ENCODE measurements at regions not wholly inside any gene's neighbourhood (a gene's known extent, or its start where the extent isn't known, plus 50 kb on each side); places are given as distances from the start of the nearest gene placed in this dataset.

GRCh38 chr11:15575409-15575808 lies 460.7 kb downstream of the INSC start:
- CTCF ChIA-PET, result no interaction called here

GRCh38 chr11:15576769-15577168 lies 462.0 kb downstream of the INSC start:
- Mint-ChIP-seq H3K4me1 (no peaks in the 10 kb centered on the region), H3K4me3 (no peak overlapping the region), H3K36me3 (no peaks in the 10 kb centered on the region), H3K9me3 (peaks cover 0 to 4% (median 1%) of the 10 kb centered on the region in 5 donors), H3K27me3 (no peaks in the 10 kb centered on the region), H3K27ac (no peak overlapping the region)
- Histone ChIP-seq H3K36me3 (ENCODE audit: insufficient read depth, low read length) (no peaks in the 10 kb centered on the region), H3K27me3 (ENCODE audit: insufficient read depth, low read length, poor library complexity, severe bottlenecking) (no peaks in the 10 kb centered on the region), H3K4me1 (ENCODE audit: insufficient read depth, low read length) (no peaks in the 10 kb centered on the region), H3K9me3 (ENCODE audit: low read length) (no peaks in the 10 kb centered on the region), H3K27ac (ENCODE audit: low read depth, low read length) (no peak overlapping the region), H3K4me3 (ENCODE audit: low read length) (no peak overlapping the region)
- ChIA-PET POLR2A (interaction anchor here (0.6 kb wide), 1 partner anchor 136 kb away, joined by 3 read pairs; no protein-coding TSS in a partner anchor), CTCF (no interaction called here)
- DNase-seq, result no peak

More at GRCh38 chr11:15575409-15575808, 460.7 kb downstream of the INSC start:
- peaks cover 0 to 4% (median 1%) of the 10 kb centered on the region in 5 donors for H3K9me3 Mint-ChIP-seq
- no peak overlapping the region for H3K4me3 ChIP-seq (ENCODE audit: low read length)
- H3K27me3 Mint-ChIP-seq, result no peaks in the 10 kb centered on the region
- no peaks in the 10 kb centered on the region for H3K27me3 ChIP-seq (ENCODE audit: insufficient read depth, low read length, poor library complexity, severe bottlenecking)
- no peak for DNase-seq
- H3K9me3 ChIP-seq (ENCODE audit: low read length), result no peaks in the 10 kb centered on the region
- H3K4me3 Mint-ChIP-seq, result no peak overlapping the region
- no peak overlapping the region for H3K27ac Mint-ChIP-seq
- no peaks in the 10 kb centered on the region for H3K36me3 ChIP-seq (ENCODE audit: insufficient read depth, low read length)
- H3K4me1 Mint-ChIP-seq, result no peaks in the 10 kb centered on the region
- no peaks in the 10 kb centered on the region for H3K36me3 Mint-ChIP-seq
- no peak overlapping the region for H3K27ac ChIP-seq (ENCODE audit: low read depth, low read length)
- no peaks in the 10 kb centered on the region for H3K4me1 ChIP-seq (ENCODE audit: insufficient read depth, low read length)
- POLR2A ChIA-PET, result no interaction called here

GRCh38 chr11:15577519-15577918 lies 462.8 kb downstream of the INSC start:
- Histone ChIP-seq H3K4me1 (ENCODE audit: insufficient read depth, low read length) (no peaks in the 10 kb centered on the region), H3K27ac (ENCODE audit: low read depth, low read length) (no peak overlapping the region), H3K4me3 (ENCODE audit: low read length) (no peak overlapping the region), H3K27me3 (ENCODE audit: insufficient read depth, low read length, poor library complexity, severe bottlenecking) (no peaks in the 10 kb centered on the region), H3K9me3 (ENCODE audit: low read length) (no peaks in the 10 kb centered on the region), H3K36me3 (ENCODE audit: insufficient read depth, low read length) (no peaks in the 10 kb centered on the region)
- Mint-ChIP-seq H3K36me3 (no peaks in the 10 kb centered on the region), H3K4me3 (no peak overlapping the region), H3K9me3 (peaks cover 0 to 2% (median 0%) of the 10 kb centered on the region in 5 donors), H3K27ac (no peak overlapping the region), H3K4me1 (no peaks in the 10 kb centered on the region), H3K27me3 (no peaks in the 10 kb centered on the region)
- ChIA-PET POLR2A (no interaction called here), CTCF (no interaction called here)
- DNase-seq, result no peak

GRCh38 chr11:15579287-15580001 lies 464.7 kb downstream of the INSC start:
- peak overlapping the region in 1 of 8 donors; percentile 52 for H3K27ac Mint-ChIP-seq
- H3K4me3 Mint-ChIP-seq, result no peak overlapping the region
- H3K36me3 ChIP-seq (ENCODE audit: insufficient read depth, low read length), result no peaks in the 10 kb centered on the region
- no peak overlapping the region for H3K4me3 ChIP-seq (ENCODE audit: low read length)
- no peaks in the 10 kb centered on the region for H3K36me3 Mint-ChIP-seq
- no peaks in the 10 kb centered on the region for H3K27me3 Mint-ChIP-seq
- ChIA-PET POLR2A (no interaction called here), CTCF (no interaction called here)
- no peak for DNase-seq
- no peaks in the 10 kb centered on the region for H3K9me3 ChIP-seq (ENCODE audit: low read length)
- no peak overlapping the region for H3K27ac ChIP-seq (ENCODE audit: low read depth, low read length)
- peaks cover 0 to 2% (median 0%) of the 10 kb centered on the region in 5 donors for H3K9me3 Mint-ChIP-seq
- H3K4me1 Mint-ChIP-seq, result no peaks in the 10 kb centered on the region
- no peaks in the 10 kb centered on the region for H3K27me3 ChIP-seq (ENCODE audit: insufficient read depth, low read length, poor library complexity, severe bottlenecking)
- H3K4me1 ChIP-seq (ENCODE audit: insufficient read depth, low read length), result no peaks in the 10 kb centered on the region

GRCh38 chr11:15580056-15580774 lies 465.5 kb downstream of the INSC start:
- Mint-ChIP-seq H3K4me1 (no peaks in the 10 kb centered on the region), H3K27ac (no peak overlapping the region)

GRCh38 chr11:15580775-15581095 lies 466.0 kb downstream of the INSC start:
- no peak for DNase-seq
- CTCF ChIA-PET, result no interaction called here
- no peak overlapping the region for H3K27ac ChIP-seq (ENCODE audit: low read depth, low read length)
- H3K27me3 Mint-ChIP-seq, result no peaks in the 10 kb centered on the region
- H3K27ac Mint-ChIP-seq, result no peak overlapping the region
- H3K9me3 Mint-ChIP-seq, result peaks cover 0 to 2% (median 0%) of the 10 kb centered on the region in 5 donors
- H3K36me3 Mint-ChIP-seq, result no peaks in the 10 kb centered on the region
- no peaks in the 10 kb centered on the region for H3K27me3 ChIP-seq (ENCODE audit: insufficient read depth, low read length, poor library complexity, severe bottlenecking)
- no peak overlapping the region for H3K4me3 ChIP-seq (ENCODE audit: low read length)
- H3K36me3 ChIP-seq (ENCODE audit: insufficient read depth, low read length), result no peaks in the 10 kb centered on the region
- H3K4me1 Mint-ChIP-seq, result no peaks in the 10 kb centered on the region
- no peak overlapping the region for H3K4me3 Mint-ChIP-seq
- H3K9me3 ChIP-seq (ENCODE audit: low read length), result no peaks in the 10 kb centered on the region
- POLR2A ChIA-PET, result no interaction called here
- H3K4me1 ChIP-seq (ENCODE audit: insufficient read depth, low read length), result no peaks in the 10 kb centered on the region

More at GRCh38 chr11:15580056-15580774, 465.5 kb downstream of the INSC start:
- no peak for DNase-seq
- Histone ChIP-seq H3K4me1 (ENCODE audit: insufficient read depth, low read length) (no peaks in the 10 kb centered on the region), H3K27me3 (ENCODE audit: insufficient read depth, low read length, poor library complexity, severe bottlenecking) (no peaks in the 10 kb centered on the region), H3K9me3 (ENCODE audit: low read length) (no peaks in the 10 kb centered on the region), H3K4me3 (ENCODE audit: low read length) (no peak overlapping the region), H3K27ac (ENCODE audit: low read depth, low read length) (no peak overlapping the region), H3K36me3 (ENCODE audit: insufficient read depth, low read length) (no peaks in the 10 kb centered on the region)
- POLR2A ChIA-PET, result no interaction called here
- CTCF ChIA-PET, result no interaction called here
- Mint-ChIP-seq H3K4me3 (no peak overlapping the region), H3K9me3 (peaks cover 0 to 2% (median 0%) of the 10 kb centered on the region in 5 donors), H3K27me3 (no peaks in the 10 kb centered on the region), H3K36me3 (no peaks in the 10 kb centered on the region)

GRCh38 chr11:15584158-15584557 lies 469.4 kb downstream of the INSC start:
- POLR2A ChIA-PET, result no interaction called here
- H3K9me3 ChIP-seq (ENCODE audit: low read length), result no peaks in the 10 kb centered on the region
- no peak overlapping the region for H3K27ac ChIP-seq (ENCODE audit: low read depth, low read length)
- Mint-ChIP-seq H3K9me3 (peaks cover 0 to 3% (median 0%) of the 10 kb centered on the region in 5 donors), H3K4me1 (no peaks in the 10 kb centered on the region), H3K36me3 (no peaks in the 10 kb centered on the region), H3K4me3 (no peak overlapping the region), H3K27me3 (no peaks in the 10 kb centered on the region), H3K27ac (no peak overlapping the region)
- H3K4me1 ChIP-seq (ENCODE audit: insufficient read depth, low read length), result no peaks in the 10 kb centered on the region
- no peak for DNase-seq
- CTCF ChIA-PET, result no interaction called here
- no peaks in the 10 kb centered on the region for H3K36me3 ChIP-seq (ENCODE audit: insufficient read depth, low read length)
- H3K27me3 ChIP-seq (ENCODE audit: insufficient read depth, low read length, poor library complexity, severe bottlenecking), result no peaks in the 10 kb centered on the region
- H3K4me3 ChIP-seq (ENCODE audit: low read length), result no peak overlapping the region

GRCh38 chr11:15585602-15586331 lies 471.0 kb downstream of the INSC start:
- no peaks in the 10 kb centered on the region for H3K27me3 ChIP-seq (ENCODE audit: insufficient read depth, low read length, poor library complexity, severe bottlenecking)
- Mint-ChIP-seq H3K4me1 (no peaks in the 10 kb centered on the region), H3K27me3 (no peaks in the 10 kb centered on the region), H3K36me3 (no peaks in the 10 kb centered on the region), H3K4me3 (no peak overlapping the region), H3K27ac (no peak overlapping the region), H3K9me3 (peaks cover 0 to 3% (median 0%) of the 10 kb centered on the region in 5 donors)
- no peak overlapping the region for H3K27ac ChIP-seq (ENCODE audit: low read depth, low read length)
- ChIA-PET POLR2A (no interaction called here), CTCF (no interaction called here)
- DNase-seq, result no peak
- H3K4me1 ChIP-seq (ENCODE audit: insufficient read depth, low read length), result no peaks in the 10 kb centered on the region
- no peaks in the 10 kb centered on the region for H3K36me3 ChIP-seq (ENCODE audit: insufficient read depth, low read length)
- H3K4me3 ChIP-seq (ENCODE audit: low read length), result no peak overlapping the region
- no peaks in the 10 kb centered on the region for H3K9me3 ChIP-seq (ENCODE audit: low read length)

Data from CD8-positive, alpha-beta memory T cell (primary cell).